DND-41 (cell line): ENCODE measurements at regions not wholly inside any gene's neighbourhood (a gene's known extent, or its start where the extent isn't known, plus 50 kb on each side); places are given as distances from the start of the nearest gene placed in this dataset.

Source experiments
- ATAC-seq: fragments of 200-7000 bp; cut with Tn5 transposase; 3 replicates; pipeline ENCODE4 v1.9.1; 2021; ENCODE audit warnings: low read depth; ENCODE audit not compliant: insufficient read depth
- DNase-seq: peaks from one replicate; pipeline ENCODE4 v3.0.0-alpha.2; 2020
- H2AFZ ChIP-seq: 2 replicates; pipeline ENCODE4 v1.6.0; 2012; ENCODE audit warnings: low read depth, low read length
- H3K27ac ChIP-seq: 2 replicates; pipeline ENCODE4 v1.5.1; 2012; ENCODE audit warnings: low read length, inconsistent platforms
- H3K27me3 ChIP-seq: fragments of 200-600 bp; sonication (generic); 2 replicates; pipeline ENCODE4 v1.6.0; 2012; ENCODE audit warnings: low read length, mild to moderate bottlenecking, inconsistent platforms; ENCODE audit not compliant: insufficient read depth, poor library complexity
- H3K36me3 ChIP-seq: 2 replicates; pipeline ENCODE4 v1.5.1; 2012; ENCODE audit warnings: low read length, inconsistent platforms; ENCODE audit not compliant: insufficient read depth
- H3K4me1 ChIP-seq: 2 replicates; pipeline ENCODE4 v1.5.1; 2012; ENCODE audit warnings: mild to moderate bottlenecking, low read length; ENCODE audit not compliant: insufficient read depth
- H3K4me2 ChIP-seq: 2 replicates; pipeline ENCODE4 v1.6.0; 2012; ENCODE audit warnings: mild to moderate bottlenecking, moderate library complexity, low read length, inconsistent platforms; ENCODE audit not compliant: insufficient read depth
- H3K4me3 ChIP-seq, 2 experiments: fragments of 200-600 bp in 1 of 2; shearing (Covaris generic) in 1 of 2; 2 replicates each; pipeline ENCODE4 v1.5.1; 2012 to 2016; ENCODE audit warnings: inconsistent platforms in 2 of 2, low read length in 2 of 2, mild to moderate bottlenecking in 2 of 2, low read depth in 1 of 2, moderate library complexity in 1 of 2
- H3K79me2 ChIP-seq: 2 replicates; pipeline ENCODE4 v1.6.0; 2012; ENCODE audit warnings: low read length, inconsistent platforms; ENCODE audit not compliant: insufficient read depth
- H3K9ac ChIP-seq: 2 replicates; pipeline ENCODE4 v1.6.0; 2012; ENCODE audit warnings: low read depth, mild to moderate bottlenecking, inconsistent platforms, low read length, moderate library complexity
- H3K9me3 ChIP-seq: 2 replicates; pipeline ENCODE4 v1.5.1; 2012; ENCODE audit warnings: low read length, moderate library complexity, mild to moderate bottlenecking, inconsistent platforms; ENCODE audit not compliant: insufficient read depth, severe bottlenecking
- H4K20me1 ChIP-seq: 2 replicates; pipeline ENCODE4 v1.6.0; 2012; ENCODE audit warnings: low read length; ENCODE audit not compliant: insufficient read depth
- CTCF ChIP-seq: IDR thresholded peaks from 2 replicates; pipeline ENCODE4 v1.5.1; 2012; ENCODE audit warnings: borderline replicate concordance, low read length, moderate library complexity, mild to moderate bottlenecking; ENCODE audit not compliant: poor library complexity, severe bottlenecking; ENCODE audit errors: extremely low read depth
- EZH2 ChIP-seq: IDR thresholded peaks from 3 replicates; pipeline ENCODE4 v1.6.1; 2012; ENCODE audit warnings: borderline replicate concordance, low read depth, mild to moderate bottlenecking, moderate library complexity, low read length, inconsistent platforms; ENCODE audit not compliant: severe bottlenecking

GRCh38 chr2:38145236-38145635, 69.3 kb upstream of the CYP1B1 start:
- no peaks in the 10 kb centered on the region for H3K4me1 ChIP-seq
- DNase-seq = no peak
- H3K9me3 ChIP-seq = no peaks in the 10 kb centered on the region
- H3K4me3 ChIP-seq = no peak overlapping the region
- H3K27me3 ChIP-seq = peaks cover 3% of the 10 kb centered on the region
- no peak overlapping the region for H3K4me2 ChIP-seq
- H2AFZ ChIP-seq = no peak overlapping the region
- no peaks in the 10 kb centered on the region for H4K20me1 ChIP-seq
- ATAC-seq = no peak
- TF ChIP-seq CTCF = no peak
- no peak for TF ChIP-seq EZH2
- H3K27ac ChIP-seq = no peak overlapping the region
- no peaks in the 10 kb centered on the region for H3K79me2 ChIP-seq
- H3K9ac ChIP-seq = no peak overlapping the region
- H3K36me3 ChIP-seq = no peaks in the 10 kb centered on the region

- no peak for DNase-seq
- no peaks in the 10 kb centered on the region for H4K20me1 ChIP-seq
- H2AFZ ChIP-seq = no peak overlapping the region
- no peak for ATAC-seq
- no peak overlapping the region for H3K4me3 ChIP-seq
- H3K27me3 ChIP-seq = peaks cover 3% of the 10 kb centered on the region
- no peak for TF ChIP-seq CTCF
- TF ChIP-seq EZH2 = no peak
- H3K36me3 ChIP-seq = no peaks in the 10 kb centered on the region
- no peak overlapping the region for H3K4me2 ChIP-seq
- no peaks in the 10 kb centered on the region for H3K79me2 ChIP-seq
- H3K9me3 ChIP-seq = no peaks in the 10 kb centered on the region
- no peaks in the 10 kb centered on the region for H3K4me1 ChIP-seq
- H3K9ac ChIP-seq = no peak overlapping the region
- no peak overlapping the region for H3K27ac ChIP-seq
These were observed 66.7 kb upstream of the CYP1B1 start for GRCh38 chr2:38142627-38143026.

GRCh38 chr2:38141501-38141900, 65.5 kb upstream of the CYP1B1 start:
- no peak overlapping the region for H3K9ac ChIP-seq
- no peaks in the 10 kb centered on the region for H3K9me3 ChIP-seq
- H3K4me3 ChIP-seq = no peak overlapping the region
- DNase-seq (no peak), ATAC-seq (no peak)
- no peak for TF ChIP-seq EZH2
- no peak for TF ChIP-seq CTCF
- H2AFZ ChIP-seq = no peak overlapping the region
- H3K36me3 ChIP-seq = no peaks in the 10 kb centered on the region
- no peaks in the 10 kb centered on the region for H3K79me2 ChIP-seq
- no peak overlapping the region for H3K4me2 ChIP-seq
- H3K27me3 ChIP-seq = peaks cover 3% of the 10 kb centered on the region
- no peaks in the 10 kb centered on the region for H4K20me1 ChIP-seq
- no peak overlapping the region for H3K27ac ChIP-seq
- no peaks in the 10 kb centered on the region for H3K4me1 ChIP-seq

GRCh38 chr2:38138996-38139395, 63.0 kb upstream of the CYP1B1 start:
- Histone ChIP-seq H3K9ac (no peak overlapping the region), H3K4me1 (no peaks in the 10 kb centered on the region), H3K36me3 (no peaks in the 10 kb centered on the region), H4K20me1 (no peaks in the 10 kb centered on the region), H3K27me3 (peaks cover 3% of the 10 kb centered on the region), H3K27ac (no peak overlapping the region), H3K4me2 (no peak overlapping the region), H3K4me3 (no peak overlapping the region), H3K79me2 (no peaks in the 10 kb centered on the region), H3K9me3 (no peaks in the 10 kb centered on the region), H2AFZ (no peak overlapping the region)
- ATAC-seq (no peak), DNase-seq (no peak)
- TF ChIP-seq EZH2 (no peak), CTCF (no peak)
